Mesodermal cell (in vitro differentiated cells): ENCODE measurements at regions not wholly inside any gene's neighbourhood (a gene's known extent, or its start where the extent isn't known, plus 50 kb on each side); places are given as distances from the start of the nearest gene placed in this dataset.

Source experiments
- H3K27ac ChIP-seq: 2 replicates; pipeline ENCODE4 v1.7.0; 2013; ENCODE audit warnings: mild to moderate bottlenecking, low read depth, low read length, moderate library complexity; ENCODE audit not compliant: severe bottlenecking
- H3K36me3 ChIP-seq: 2 replicates; pipeline ENCODE4 v1.7.1; 2013; ENCODE audit warnings: mild to moderate bottlenecking, low read length, moderate library complexity; ENCODE audit not compliant: control insufficient read depth, insufficient read depth
- H3K4me1 ChIP-seq: one replicate; pipeline ENCODE4 v1.7.1; 2013; ENCODE audit warnings: mild to moderate bottlenecking, low read length; ENCODE audit not compliant: insufficient read depth, control insufficient read depth, poor library complexity, severe bottlenecking
- H3K4me3 ChIP-seq: 2 replicates; pipeline ENCODE4 v1.7.0; 2013; ENCODE audit warnings: low read length, control low read depth, mild to moderate bottlenecking; ENCODE audit not compliant: insufficient read depth, poor library complexity, severe bottlenecking; ENCODE audit errors: extremely low read depth
- H3K9me3 ChIP-seq: 2 replicates; pipeline ENCODE4 v1.7.1; 2013; ENCODE audit warnings: mild to moderate bottlenecking, low read length, moderate library complexity; ENCODE audit not compliant: control insufficient read depth
- WGBS, 2 experiments: methylation state at CpG; one replicate each; pipeline ENCODE4 v1.1.5; 2013; ENCODE audit warnings: missing lambda C conversion rate in 2 of 2; ENCODE audit not compliant: insufficient coverage in 2 of 2; 5-methylcytosine and 5-hydroxymethylcytosine counted together

GRCh38 chr16:64397945-64398508, 723.8 kb downstream of the CDH11 start:
- Histone ChIP-seq H3K4me1 (no peaks in the 10 kb centered on the region), H3K36me3 (no peaks in the 10 kb centered on the region), H3K4me3 (no peak overlapping the region), H3K27ac (no peak overlapping the region), H3K9me3 (no peaks in the 10 kb centered on the region)
- 81 to 95% methylated on average over 2 to 3 of the region's 3 CpGs for WGBS, 2 experiments

GRCh38 chr16:64397042-64397441, 724.8 kb downstream of the CDH11 start:
- Histone ChIP-seq H3K27ac (no peak overlapping the region), H3K4me1 (no peaks in the 10 kb centered on the region), H3K9me3 (no peaks in the 10 kb centered on the region), H3K4me3 (no peak overlapping the region), H3K36me3 (no peaks in the 10 kb centered on the region)
- WGBS, 2 experiments, result 80% methylated on average over 2 of the region's 3 CpGs; no CpG with 5 or more reads in 1 of the 2 experiments

GRCh38 chr16:64394061-64394460, 727.8 kb downstream of the CDH11 start:
- WGBS, 2 experiments, result 80% methylated on average over 1 of the region's 1 CpG; no CpG with 5 or more reads in 1 of the 2 experiments
- Histone ChIP-seq H3K9me3 (no peaks in the 10 kb centered on the region), H3K36me3 (no peaks in the 10 kb centered on the region), H3K4me1 (peaks cover 6% of the 10 kb centered on the region), H3K4me3 (no peak overlapping the region), H3K27ac (no peak overlapping the region)

GRCh38 chr16:64392456-64392855, 729.4 kb downstream of the CDH11 start:
- peaks cover 6% of the 10 kb centered on the region for H3K4me1 ChIP-seq
- H3K4me3 ChIP-seq, result no peak overlapping the region
- no CpG with 5 or more reads among the region's 1 CpG for WGBS, 2 experiments
- no peaks in the 10 kb centered on the region for H3K9me3 ChIP-seq
- H3K27ac ChIP-seq, result no peak overlapping the region
- no peaks in the 10 kb centered on the region for H3K36me3 ChIP-seq

- H3K36me3 ChIP-seq, result no peaks in the 10 kb centered on the region
- no peak overlapping the region for H3K4me3 ChIP-seq
- H3K27ac ChIP-seq, result no peak overlapping the region
- WGBS, 2 experiments, result 93% methylated on average over 3 of the region's 4 CpGs; no CpG with 5 or more reads in 1 of the 2 experiments
- peaks cover 6% of the 10 kb centered on the region for H3K4me1 ChIP-seq
- H3K9me3 ChIP-seq, result no peaks in the 10 kb centered on the region
These were observed 730.7 kb downstream of the CDH11 start for GRCh38 chr16:64391063-64391600.

- Histone ChIP-seq H3K4me1 (peaks cover 6% of the 10 kb centered on the region), H3K27ac (no peak overlapping the region), H3K4me3 (no peak overlapping the region), H3K9me3 (no peaks in the 10 kb centered on the region), H3K36me3 (no peaks in the 10 kb centered on the region)
- WGBS, 2 experiments, result 67% methylated on average over 1 of the region's 4 CpGs; no CpG with 5 or more reads in 1 of the 2 experiments
These were observed 731.8 kb downstream of the CDH11 start for GRCh38 chr16:64390102-64390501.

- Histone ChIP-seq H3K27ac (no peak overlapping the region), H3K36me3 (no peaks in the 10 kb centered on the region), H3K4me1 (no peaks in the 10 kb centered on the region), H3K4me3 (no peak overlapping the region), H3K9me3 (no peaks in the 10 kb centered on the region)
- 100% methylated on average over 4 of the region's 4 CpGs; no CpG with 5 or more reads in 1 of the 2 experiments for WGBS, 2 experiments
These were observed 737.2 kb downstream of the CDH11 start for GRCh38 chr16:64384636-64385035.

- Histone ChIP-seq H3K4me3 (no peak overlapping the region), H3K27ac (no peak overlapping the region), H3K9me3 (no peaks in the 10 kb centered on the region), H3K4me1 (no peaks in the 10 kb centered on the region), H3K36me3 (no peaks in the 10 kb centered on the region)
- 85 to 100% methylated on average over 2 to 4 of the region's 4 CpGs for WGBS, 2 experiments
These were observed 739.9 kb downstream of the CDH11 start for GRCh38 chr16:64381979-64382378.

- H3K9me3 ChIP-seq, result no peaks in the 10 kb centered on the region
- no peaks in the 10 kb centered on the region for H3K36me3 ChIP-seq
- H3K4me1 ChIP-seq, result no peaks in the 10 kb centered on the region
- H3K27ac ChIP-seq, result no peak overlapping the region
- 61% methylated on average over 3 of the region's 3 CpGs; no CpG with 5 or more reads in 1 of the 2 experiments for WGBS, 2 experiments
- H3K4me3 ChIP-seq, result no peak overlapping the region
These were observed 741.1 kb downstream of the CDH11 start for GRCh38 chr16:64380751-64381150.

- H3K4me3 ChIP-seq, result no peak overlapping the region
- no peaks in the 10 kb centered on the region for H3K4me1 ChIP-seq
- H3K36me3 ChIP-seq, result no peaks in the 10 kb centered on the region
- no peaks in the 10 kb centered on the region for H3K9me3 ChIP-seq
- H3K27ac ChIP-seq, result no peak overlapping the region
- 83 to 88% methylated on average over 1 of the region's 3 CpGs for WGBS, 2 experiments
These were observed 746.4 kb downstream of the CDH11 start for GRCh38 chr16:64375391-64375980.

- 86 to 100% methylated on average over 1 of the region's 1 CpG for WGBS, 2 experiments
- no peaks in the 10 kb centered on the region for H3K9me3 ChIP-seq
- H3K4me3 ChIP-seq, result no peak overlapping the region
- no peaks in the 10 kb centered on the region for H3K36me3 ChIP-seq
- no peak overlapping the region for H3K27ac ChIP-seq
- H3K4me1 ChIP-seq, result no peaks in the 10 kb centered on the region
These were observed 751.8 kb downstream of the CDH11 start for GRCh38 chr16:64370112-64370511.
